NCI-H1092 (cell line): ENCODE measurements at regions not wholly inside any gene's neighbourhood (a gene's known extent, or its start where the extent isn't known, plus 50 kb on each side); places are given as distances from the start of the nearest gene placed in this dataset.

Experiments
- DNase-seq: peaks from one replicate; lab custom pipeline; 2025; lab: John Stamatoyannopoulos, UW

- DNase-seq, result no peak
These were observed 687.0 kb downstream of the TYW1 start for GRCh38 chr7:67683628-67684027.

DNA sequence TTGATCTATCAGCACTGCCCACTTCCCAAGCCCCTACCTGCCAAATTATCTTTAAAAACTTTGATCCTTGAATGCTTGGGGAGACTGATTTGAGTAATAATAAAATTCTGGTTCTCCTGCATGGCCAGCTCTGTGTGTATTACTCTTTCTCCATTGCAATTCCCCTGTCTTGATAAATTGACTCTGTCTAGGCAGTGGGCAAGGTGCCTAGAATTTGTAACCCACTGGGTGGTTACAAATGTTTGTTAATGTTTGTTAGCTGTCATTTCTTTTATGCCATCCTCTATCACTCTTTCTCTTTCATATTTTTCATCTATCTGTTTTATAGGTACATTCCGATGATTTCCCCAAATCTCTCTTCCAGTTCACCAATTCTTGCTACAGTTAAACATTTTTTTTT, 694.1 kb downstream of the TYW1 start:
- DNase-seq, result no peak

DNA sequence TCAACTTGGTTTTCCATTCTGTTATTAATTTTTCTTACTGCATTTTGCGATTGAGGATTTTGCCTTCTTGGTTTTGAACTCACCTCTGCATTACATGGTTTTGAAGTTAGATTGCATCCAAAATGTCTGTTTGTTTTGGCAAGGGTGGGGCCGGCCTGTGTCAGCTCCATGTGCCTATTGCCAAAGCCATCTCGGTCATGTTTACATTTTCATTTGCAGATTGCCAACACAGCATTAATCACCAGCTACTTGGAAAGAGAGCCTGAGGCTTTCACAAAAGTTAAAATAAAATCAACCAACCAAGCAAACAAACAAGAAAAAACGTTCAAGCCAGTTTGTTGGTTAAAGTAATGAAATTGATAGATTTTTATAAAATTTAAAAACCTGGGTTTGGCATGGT, 695.8 kb downstream of the TYW1 start:
- DNase-seq, result peak; percentile 64

GRCh38 chr7:67696124-67696523, 699.5 kb downstream of the TYW1 start:
- DNase-seq, result no peak

DNA sequence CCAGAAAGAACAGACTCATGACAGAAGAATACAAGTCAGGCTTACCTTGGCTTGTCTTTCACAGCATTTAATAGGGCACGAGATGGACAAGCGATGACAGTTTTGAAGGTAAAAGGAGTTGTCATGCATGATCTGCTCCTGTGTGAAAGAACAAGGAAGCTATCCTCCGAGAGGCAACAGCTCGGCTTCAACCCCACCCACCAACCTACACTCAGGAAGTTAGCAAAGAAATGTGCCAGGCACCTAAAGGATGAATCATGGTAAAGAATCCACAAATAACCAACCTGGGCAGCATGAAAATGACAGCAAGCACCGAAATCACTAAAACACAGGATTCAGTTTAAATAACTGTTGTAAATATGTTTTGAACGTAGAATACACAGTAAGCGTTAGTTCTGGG, 700.2 kb downstream of the TYW1 start:
- DNase-seq, result no peak

DNA sequence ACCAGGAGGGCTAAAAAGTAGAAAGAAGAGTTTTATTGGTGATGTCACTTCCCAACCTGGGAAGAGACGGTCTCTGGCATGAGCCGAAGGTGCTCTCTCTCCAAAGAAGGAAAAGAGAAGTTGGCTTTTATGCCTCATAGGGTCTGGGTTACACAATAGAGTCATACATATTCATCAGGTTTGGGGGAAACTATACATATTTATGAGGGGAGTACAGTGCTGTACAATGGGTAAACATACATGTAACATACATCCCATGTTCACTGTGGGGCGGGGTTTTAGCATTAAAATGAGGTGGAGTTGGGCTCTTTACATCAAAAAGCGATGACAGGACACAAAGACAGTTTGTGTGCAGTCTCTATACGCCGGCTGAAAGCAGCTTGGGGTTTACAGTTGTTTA, 701.7 kb downstream of the TYW1 start:
- no peak for DNase-seq

GRCh38 chr7:67705850-67706249, 709.2 kb downstream of the TYW1 start:
- no peak for DNase-seq

DNA sequence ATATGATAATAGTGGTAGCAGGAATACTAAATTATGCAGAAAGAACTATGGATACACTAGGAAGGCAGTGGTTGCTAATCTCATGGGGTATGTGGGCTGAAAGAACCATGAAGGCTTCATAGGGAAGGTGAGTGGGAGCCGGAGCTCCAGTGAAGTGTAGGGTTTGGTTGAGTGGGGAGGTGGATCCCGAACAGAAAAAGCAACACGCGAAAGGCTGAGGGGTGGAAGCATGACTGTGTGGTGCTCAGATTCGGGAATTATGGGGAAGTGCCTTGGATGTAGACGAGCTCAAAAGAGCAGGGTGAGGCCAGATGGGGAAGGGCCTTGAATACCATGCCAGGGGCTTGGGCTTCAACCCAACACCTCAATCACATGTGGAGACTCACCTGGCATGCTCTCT, 715.1 kb downstream of the TYW1 start:
- no peak for DNase-seq

DNA sequence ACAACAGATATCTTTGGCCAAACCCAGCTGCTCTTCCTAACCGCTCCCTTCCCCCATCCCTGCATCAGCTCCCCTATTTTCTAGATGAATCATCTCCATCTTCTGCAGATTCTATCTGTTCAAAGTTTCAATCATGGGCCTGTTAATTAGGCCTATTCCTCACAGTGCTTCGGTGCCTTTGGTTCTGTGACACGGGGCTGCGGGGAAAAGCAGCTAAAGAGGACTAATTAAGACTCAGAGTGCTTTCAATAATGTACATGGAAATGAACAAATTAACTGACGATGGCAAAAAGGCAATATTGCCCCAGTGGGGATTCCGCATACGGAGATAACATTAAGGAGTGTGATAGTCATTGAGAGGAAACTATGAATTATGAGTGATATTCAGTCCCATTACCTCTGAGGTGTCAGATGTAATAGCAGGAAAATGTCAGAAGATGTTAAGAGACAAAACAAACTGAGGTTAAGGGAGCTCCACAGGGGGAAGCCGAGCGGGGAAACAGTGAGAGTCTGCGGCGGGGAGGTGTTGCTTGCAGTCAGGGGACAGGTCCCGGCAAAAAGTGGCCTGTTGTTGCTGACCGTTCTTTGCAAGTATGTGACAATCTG, 716.9 kb downstream of the TYW1 start:
- DNase-seq, result no peak

DNA sequence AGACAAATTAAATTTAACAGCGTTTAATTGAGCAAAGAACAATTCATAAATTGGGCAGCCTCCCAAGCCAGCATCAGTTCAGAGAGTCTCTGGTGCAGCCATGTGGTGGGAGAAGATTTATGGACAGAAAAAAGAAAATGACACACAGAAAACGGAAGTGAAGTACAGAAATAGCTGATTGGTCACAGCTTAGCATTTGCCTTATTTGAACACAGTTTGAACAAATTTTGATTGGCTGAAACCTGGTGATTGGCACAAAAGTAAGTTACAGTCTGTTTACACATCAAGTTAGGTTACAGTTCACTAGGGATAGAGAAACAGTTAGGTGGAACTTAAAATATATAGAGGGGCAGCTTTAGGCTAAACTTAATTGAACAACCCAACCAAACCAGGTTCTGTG, 720.1 kb downstream of the TYW1 start:
- no peak for DNase-seq

GRCh38 chr7:67723591-67723990, 727.0 kb downstream of the TYW1 start:
- no peak for DNase-seq

GRCh38 chr7:67724435-67724834, 727.8 kb downstream of the TYW1 start:
- DNase-seq, result no peak

GRCh38 chr7:67724955-67725354, 728.3 kb downstream of the TYW1 start:
- no peak for DNase-seq

DNA sequence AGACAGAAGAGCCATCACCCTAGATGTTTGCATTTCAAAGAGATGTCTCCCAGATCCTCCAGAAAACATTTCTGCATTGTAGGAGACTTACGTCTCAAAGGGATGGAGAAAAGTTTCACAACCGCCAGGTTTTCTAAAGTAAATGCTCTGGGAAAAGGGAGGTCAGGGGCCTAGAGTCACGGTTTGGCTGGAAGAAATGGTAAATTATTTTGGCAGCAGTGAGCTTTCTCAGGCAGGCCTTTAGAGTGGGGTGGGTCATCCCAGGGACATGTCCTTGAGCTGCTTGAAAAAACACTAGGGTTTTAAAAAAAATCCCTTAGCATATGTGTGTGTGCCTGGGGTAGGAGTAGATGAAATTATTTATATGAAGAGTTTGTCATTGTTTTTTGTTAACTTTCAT, 728.8 kb downstream of the TYW1 start:
- no peak for DNase-seq

GRCh38 chr7:67729771-67730170, 733.1 kb downstream of the TYW1 start:
- no peak for DNase-seq

DNA sequence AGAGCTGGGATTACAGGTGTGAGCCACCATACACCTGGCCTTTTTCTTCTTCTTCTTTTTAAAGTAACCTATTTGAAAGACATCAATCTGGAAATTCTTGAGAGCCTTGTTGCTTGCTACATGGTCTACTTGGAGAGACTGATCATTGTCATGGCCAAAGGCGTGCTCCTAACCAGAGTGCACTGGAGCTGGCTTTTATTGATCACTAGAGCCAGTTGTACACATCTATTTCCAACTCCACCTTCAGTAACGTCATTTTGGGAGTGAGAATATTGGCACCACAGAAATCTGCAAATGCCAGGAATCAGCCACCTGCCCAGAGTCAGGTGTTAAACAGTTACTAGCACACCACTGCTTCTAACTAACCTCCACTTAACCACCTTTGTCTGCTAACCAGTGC, 735.1 kb downstream of the TYW1 start:
- no peak for DNase-seq

- DNase-seq, result no peak
These were observed 736.3 kb downstream of the TYW1 start for GRCh38 chr7:67732898-67733297.

GRCh38 chr7:67738145-67738544, 741.5 kb downstream of the TYW1 start:
- DNase-seq, result no peak

DNA sequence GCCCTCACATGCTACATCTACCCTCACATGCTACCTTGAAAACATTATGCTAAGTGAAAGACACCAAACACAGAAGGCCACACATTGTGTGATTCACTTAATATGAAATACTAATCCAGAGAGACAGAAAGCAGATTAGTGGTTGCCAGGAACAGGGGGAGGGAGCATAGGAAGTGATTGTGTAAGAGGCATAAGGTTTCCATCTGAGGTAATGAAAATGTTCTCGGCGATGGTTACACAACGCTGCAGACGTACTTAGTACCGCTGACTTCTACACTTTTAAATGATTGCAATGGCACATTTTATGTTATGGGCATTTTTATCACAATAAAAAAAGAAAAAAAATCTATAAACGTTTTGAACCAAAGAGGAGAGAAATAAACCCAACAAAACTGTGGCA, 742.3 kb downstream of the TYW1 start:
- no peak for DNase-seq

DNA sequence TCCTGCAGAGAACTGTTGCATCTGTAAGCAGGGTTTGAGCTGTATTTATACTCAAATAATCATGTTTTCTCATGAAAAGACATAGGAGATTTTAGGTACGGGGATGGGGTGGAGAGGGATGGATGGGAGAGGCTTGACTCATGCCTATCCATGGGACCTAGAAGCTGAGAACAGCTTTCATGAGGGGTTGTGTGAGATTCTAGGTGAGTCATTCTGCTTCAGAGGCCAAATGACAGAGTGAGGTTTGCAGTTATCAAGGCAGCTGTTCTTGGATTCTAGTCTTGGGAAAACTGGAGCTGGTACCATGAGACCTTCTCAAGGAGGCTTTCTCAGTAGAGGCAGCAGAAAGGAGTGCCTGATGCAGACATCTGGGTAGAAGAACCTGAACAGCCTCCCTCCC, 746.9 kb downstream of the TYW1 start:
- DNase-seq, result no peak

DNA sequence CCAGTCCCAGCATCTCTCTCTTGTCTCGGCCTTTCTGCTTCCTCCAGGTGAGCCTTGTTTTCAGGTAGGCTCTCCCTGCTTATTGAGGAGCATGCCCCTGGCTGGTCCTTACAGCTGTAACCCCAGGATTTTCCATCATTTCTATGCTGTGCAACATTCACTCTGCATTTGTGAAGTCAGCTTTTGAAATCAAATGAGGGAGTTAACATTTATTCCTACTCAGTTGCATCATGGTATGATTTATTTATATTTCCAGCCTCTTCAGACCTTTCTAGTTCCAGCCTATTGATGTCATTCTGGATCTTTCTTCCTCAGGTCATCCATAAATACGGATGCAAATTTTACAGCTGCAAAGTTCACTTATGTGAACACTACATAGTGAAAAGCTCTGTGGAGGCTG, 755.6 kb downstream of the TYW1 start:
- DNase-seq, result no peak

DNA sequence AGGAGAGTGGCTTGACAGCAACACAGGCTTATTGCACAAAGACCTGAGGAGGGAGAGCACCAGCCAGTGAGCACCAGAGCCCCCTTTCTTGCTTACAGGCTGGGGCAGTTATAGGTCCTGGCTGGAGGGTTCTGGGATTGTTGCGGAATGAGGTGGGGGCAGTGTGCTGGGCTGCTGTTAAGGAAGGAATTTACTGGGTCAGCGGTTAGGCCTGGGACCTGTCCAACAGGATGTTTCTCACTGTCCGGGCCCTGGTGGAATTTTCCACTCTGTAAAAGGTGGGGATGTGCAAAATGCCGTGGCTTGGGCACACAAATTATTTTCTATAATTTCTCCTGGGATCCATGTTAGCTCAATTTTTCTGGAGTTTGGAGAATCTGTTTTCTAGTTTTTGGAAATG, 757.3 kb downstream of the TYW1 start:
- no peak for DNase-seq

DNA sequence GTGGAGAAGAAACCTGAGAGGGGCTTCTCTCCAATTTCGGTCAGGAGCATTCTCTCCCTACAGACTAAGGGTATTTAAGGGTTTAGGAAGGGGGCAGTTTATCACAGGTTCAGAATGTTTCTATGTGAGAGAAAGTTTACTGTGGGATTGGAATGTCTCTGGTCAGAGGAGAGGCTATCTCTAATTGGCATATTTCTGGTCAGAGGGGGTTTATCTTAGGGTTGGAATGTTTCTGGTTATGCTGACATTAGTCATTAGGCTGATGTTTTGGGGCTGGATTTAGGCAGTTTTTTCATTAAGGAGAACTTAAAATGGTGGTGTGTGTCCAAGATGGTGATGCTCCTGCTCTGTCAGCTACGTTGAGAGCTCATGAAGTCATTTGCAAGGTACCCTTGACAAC, 758.0 kb downstream of the TYW1 start:
- no peak for DNase-seq

DNA sequence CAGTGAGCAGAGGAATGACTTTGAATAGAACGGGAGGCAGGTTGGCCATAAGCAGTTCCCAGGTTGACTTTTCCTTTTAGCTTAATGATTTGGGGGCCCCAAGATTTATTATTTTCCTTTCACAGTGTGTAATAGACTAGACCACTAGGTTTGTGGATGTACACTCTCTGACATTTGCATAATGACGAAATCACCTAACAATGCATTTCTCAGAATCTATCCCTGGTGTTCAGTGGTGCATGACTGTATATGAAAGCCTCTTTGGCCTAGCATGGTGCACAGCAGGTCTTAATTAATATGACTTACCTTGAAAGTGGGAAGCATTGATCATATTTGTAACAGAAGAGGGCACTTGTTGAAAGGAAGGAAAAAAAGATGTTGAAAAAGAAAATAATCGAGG, 761.9 kb downstream of the TYW1 start:
- DNase-seq, result peak; percentile 17

GRCh38 chr7:67760971-67761370, 764.3 kb downstream of the TYW1 start:
- DNase-seq, result no peak
